Neuron (in vitro differentiated cells): ENCODE measurements at regions not wholly inside any gene's neighbourhood (a gene's known extent, or its start where the extent isn't known, plus 50 kb on each side); places are given as distances from the start of the nearest gene placed in this dataset.

Experiments used
- H2AFZ ChIP-seq: one replicate; pipeline ENCODE4 v1.6.1; 2013; ENCODE audit warnings: low read depth, mild to moderate bottlenecking, inconsistent platforms, low read length, moderate library complexity
- H3K27me3 ChIP-seq: one replicate; pipeline ENCODE4 v1.6.1; 2013; ENCODE audit warnings: low read length; ENCODE audit not compliant: insufficient read depth
- H3K36me3 ChIP-seq: one replicate; pipeline ENCODE4 v1.6.1; 2013; ENCODE audit warnings: low read length; ENCODE audit not compliant: insufficient read depth
- H3K4me1 ChIP-seq: one replicate; pipeline ENCODE4 v1.6.1; 2013; ENCODE audit warnings: low read length; ENCODE audit not compliant: insufficient read depth
- H3K4me3 ChIP-seq: 2 replicates; pipeline ENCODE4 v1.5.1; 2013; ENCODE audit warnings: mild to moderate bottlenecking, low read length, moderate library complexity
- H3K9me3 ChIP-seq: one replicate; pipeline ENCODE4 v1.6.1; 2013; ENCODE audit warnings: low read length

DNA sequence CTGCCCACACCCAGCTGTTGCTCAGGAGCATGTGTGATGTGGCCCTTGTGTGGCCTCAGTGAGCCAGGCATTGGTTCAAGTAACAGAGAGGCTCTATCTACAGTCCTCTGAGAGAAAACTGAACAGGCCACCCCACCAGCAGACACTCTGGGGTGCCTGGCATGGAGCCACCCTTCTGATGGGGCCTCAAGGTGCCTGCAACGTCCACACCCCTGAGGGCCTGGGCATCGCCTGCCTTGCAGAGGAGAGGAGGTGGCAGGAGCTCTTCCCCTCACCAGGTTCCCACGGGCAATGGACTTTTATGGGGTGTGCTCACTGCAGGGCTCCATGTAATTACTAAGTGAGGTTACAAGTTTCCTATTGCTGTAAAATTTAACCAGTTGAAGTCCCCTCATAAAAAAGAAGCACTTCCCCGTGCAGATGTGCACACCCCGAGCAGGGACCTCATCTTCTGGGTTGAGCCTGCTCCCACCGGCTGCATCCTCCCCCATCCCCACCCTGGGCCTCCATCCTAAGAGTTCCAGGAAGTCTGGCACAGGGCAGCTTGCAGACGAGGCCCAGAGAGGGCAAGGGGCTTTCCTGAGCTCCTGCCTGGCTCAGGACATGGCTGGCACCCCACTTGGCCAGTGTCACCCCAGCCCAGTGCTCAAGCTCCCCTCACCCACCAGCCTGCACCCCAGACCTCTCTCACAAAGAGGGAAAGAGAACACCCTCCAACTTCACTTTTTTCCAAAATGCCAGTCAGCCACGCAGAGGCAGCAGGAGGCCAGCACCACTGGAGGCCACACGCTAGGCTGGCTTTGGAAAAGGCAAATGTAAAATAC lies 270.4 kb upstream of the RTL1 start:
- Histone ChIP-seq H3K27me3 (no peaks in the 10 kb centered on the region), H3K9me3 (peaks cover 8% of the 10 kb centered on the region), H3K4me3 (no peak overlapping the region), H3K36me3 (no peaks in the 10 kb centered on the region), H3K4me1 (peaks cover 11% of the 10 kb centered on the region), H2AFZ (no peak overlapping the region)

DNA sequence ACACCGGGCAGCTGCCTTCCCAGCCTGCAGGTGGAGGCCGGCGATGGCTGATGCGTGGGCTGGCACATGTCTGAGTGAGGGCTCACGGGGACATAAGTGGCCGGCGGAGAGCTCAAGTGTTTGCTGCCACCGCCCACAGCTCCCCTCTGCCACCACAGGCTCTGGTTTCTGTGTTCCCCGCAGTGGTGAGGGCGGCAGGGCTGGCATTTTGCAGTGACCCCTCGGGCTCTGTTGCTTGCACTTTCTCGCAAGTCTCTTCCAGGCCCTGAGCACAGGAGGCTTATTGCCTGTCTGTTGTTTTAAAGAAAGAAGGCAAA lies 271.0 kb upstream of the RTL1 start:
- no peak overlapping the region for H2AFZ ChIP-seq
- peaks cover 11% of the 10 kb centered on the region for H3K4me1 ChIP-seq
- no peak overlapping the region for H3K4me3 ChIP-seq
- no peaks in the 10 kb centered on the region for H3K27me3 ChIP-seq
- peaks cover 6% of the 10 kb centered on the region for H3K9me3 ChIP-seq
- no peaks in the 10 kb centered on the region for H3K36me3 ChIP-seq

DNA sequence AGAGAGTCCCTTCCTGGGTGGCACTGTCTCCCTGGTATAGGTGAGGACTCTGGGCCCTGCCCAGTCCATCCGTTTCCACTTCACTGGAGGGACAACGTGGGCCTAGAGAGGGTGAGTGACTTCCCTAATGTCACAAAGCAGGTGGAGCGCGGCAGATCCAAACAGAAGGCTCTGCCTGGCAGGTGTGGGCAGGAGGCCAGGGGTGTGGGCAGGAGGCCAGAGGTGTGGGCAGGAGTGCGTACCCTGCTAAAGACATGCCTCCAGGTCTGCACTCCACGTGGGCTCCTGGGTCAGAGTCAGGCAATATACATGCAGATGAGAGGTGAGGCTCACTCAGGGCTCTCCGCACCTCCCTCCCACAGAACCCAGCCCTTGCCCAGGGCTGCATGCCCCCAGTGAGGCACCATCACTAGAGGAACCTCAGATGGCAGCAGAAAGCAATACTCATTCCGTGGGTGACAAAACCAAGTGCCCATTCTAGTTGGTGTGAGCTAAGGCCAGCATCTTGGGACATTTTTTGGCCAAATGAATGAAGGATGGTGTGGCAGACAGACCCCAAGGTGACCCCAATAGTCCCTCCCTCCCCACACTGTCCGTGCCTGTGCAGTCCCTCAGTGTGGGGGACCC lies 271.6 kb upstream of the RTL1 start:
- no peak overlapping the region for H2AFZ ChIP-seq

GRCh38 chr14:101175731-101176534 lies 272.4 kb upstream of the RTL1 start:
- peaks cover 11% of the 10 kb centered on the region for H3K4me1 ChIP-seq
- H3K9me3 ChIP-seq, result peaks cover 5% of the 10 kb centered on the region
- H3K27me3 ChIP-seq, result no peaks in the 10 kb centered on the region
- no peak overlapping the region for H2AFZ ChIP-seq
- H3K36me3 ChIP-seq, result no peaks in the 10 kb centered on the region
- no peak overlapping the region for H3K4me3 ChIP-seq

More for the DNA sequence above, 271.6 kb upstream of the RTL1 start:
- Histone ChIP-seq H3K4me3 (no peak overlapping the region), H3K36me3 (no peaks in the 10 kb centered on the region), H3K9me3 (peaks cover 6% of the 10 kb centered on the region), H3K4me1 (peaks cover 11% of the 10 kb centered on the region), H3K27me3 (no peaks in the 10 kb centered on the region)

GRCh38 chr14:101176535-101177205 lies 273.1 kb upstream of the RTL1 start:
- Histone ChIP-seq H2AFZ (no peak overlapping the region), H3K27me3 (no peaks in the 10 kb centered on the region), H3K4me3 (no peak overlapping the region), H3K4me1 (peaks cover 11% of the 10 kb centered on the region), H3K9me3 (peaks cover 4% of the 10 kb centered on the region), H3K36me3 (no peaks in the 10 kb centered on the region)

DNA sequence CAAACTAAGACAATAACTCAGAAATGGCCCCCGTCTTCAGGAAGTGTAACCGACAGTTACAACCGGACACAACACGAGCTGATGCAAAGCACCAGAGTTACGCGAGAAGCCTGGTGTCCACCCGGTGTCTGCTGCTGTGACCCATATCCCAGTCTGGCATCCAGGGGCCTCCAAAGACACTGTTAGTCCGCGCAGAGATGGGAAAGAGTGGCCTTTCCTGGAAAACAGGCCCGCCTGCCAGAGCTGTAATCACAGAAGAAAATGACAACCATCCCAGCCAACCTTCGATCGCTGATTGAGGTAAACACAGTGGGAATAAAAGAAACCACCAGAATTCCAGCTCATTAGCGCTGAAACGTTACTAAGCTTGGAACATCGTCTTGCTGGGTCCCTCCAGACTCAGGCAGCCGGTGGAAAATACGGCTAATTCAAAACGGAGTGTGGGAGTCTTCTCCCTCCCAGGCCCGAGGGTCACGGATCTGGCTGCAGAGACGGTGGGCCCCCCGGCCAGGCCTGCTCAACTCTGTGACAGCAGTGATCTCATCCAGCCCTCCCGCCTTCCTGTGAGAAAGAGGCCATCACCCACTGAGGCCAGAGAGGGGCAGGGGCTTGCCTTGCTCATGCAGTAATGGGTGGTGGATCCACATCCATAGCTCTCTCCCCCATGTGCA lies 273.9 kb upstream of the RTL1 start:
- H2AFZ ChIP-seq, result no peak overlapping the region
- H3K27me3 ChIP-seq, result no peaks in the 10 kb centered on the region
- peaks cover 5% of the 10 kb centered on the region for H3K9me3 ChIP-seq
- H3K36me3 ChIP-seq, result no peaks in the 10 kb centered on the region
- peaks cover 11% of the 10 kb centered on the region for H3K4me1 ChIP-seq
- no peak overlapping the region for H3K4me3 ChIP-seq

DNA sequence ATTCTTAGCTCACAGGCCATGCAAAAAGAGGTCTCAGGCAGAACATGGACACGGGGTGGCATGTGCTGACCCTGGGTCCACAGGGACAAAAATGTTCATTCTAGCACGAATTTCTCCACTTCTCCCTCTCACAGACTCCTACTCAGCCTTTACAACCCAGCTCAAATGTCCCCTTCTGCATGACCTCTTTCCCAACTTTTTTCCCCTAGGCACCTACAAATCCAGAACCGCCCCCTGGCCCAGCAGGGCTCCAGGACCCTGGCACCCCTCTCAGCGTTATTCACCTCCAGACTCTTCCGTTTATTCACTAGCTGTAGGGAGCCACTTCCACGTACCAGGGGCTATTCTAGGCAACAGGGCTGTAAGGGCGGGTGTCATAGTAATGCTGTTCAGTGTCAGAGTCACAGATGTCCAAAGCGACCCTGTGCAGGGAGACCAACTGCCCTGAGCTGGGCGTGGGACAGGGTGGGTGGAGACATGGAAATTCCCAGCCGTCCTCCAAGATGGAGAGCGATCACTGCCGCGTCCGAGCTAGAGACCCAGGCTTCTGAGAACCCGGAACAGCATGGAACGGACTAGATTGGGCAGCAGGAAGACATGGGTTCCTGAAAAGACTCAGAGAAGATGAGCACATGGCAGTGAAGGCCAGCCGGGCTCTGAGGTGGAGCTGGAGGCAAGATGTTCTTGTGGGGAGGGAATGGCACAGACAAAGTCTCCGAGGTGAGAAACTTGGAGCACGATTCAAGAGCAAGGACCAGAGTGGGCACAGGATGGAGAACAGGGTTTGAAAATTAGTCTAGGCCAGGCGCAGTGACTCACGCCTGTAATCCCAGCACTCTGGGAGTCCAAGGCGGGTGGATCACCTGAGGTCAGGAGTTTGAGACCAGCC lies 274.9 kb upstream of the RTL1 start:
- Histone ChIP-seq H3K36me3 (no peaks in the 10 kb centered on the region), H3K27me3 (no peaks in the 10 kb centered on the region), H3K9me3 (peaks cover 5% of the 10 kb centered on the region), H2AFZ (no peak overlapping the region), H3K4me1 (peaks cover 11% of the 10 kb centered on the region), H3K4me3 (no peak overlapping the region)

GRCh38 chr14:101179691-101180211 lies 276.2 kb upstream of the RTL1 start:
- H3K27me3 ChIP-seq, result no peaks in the 10 kb centered on the region
- H3K9me3 ChIP-seq, result peaks cover 5% of the 10 kb centered on the region
- H3K36me3 ChIP-seq, result no peaks in the 10 kb centered on the region
- no peak overlapping the region for H3K4me3 ChIP-seq
- H3K4me1 ChIP-seq, result peaks cover 24% of the 10 kb centered on the region
- H2AFZ ChIP-seq, result no peak overlapping the region

DNA sequence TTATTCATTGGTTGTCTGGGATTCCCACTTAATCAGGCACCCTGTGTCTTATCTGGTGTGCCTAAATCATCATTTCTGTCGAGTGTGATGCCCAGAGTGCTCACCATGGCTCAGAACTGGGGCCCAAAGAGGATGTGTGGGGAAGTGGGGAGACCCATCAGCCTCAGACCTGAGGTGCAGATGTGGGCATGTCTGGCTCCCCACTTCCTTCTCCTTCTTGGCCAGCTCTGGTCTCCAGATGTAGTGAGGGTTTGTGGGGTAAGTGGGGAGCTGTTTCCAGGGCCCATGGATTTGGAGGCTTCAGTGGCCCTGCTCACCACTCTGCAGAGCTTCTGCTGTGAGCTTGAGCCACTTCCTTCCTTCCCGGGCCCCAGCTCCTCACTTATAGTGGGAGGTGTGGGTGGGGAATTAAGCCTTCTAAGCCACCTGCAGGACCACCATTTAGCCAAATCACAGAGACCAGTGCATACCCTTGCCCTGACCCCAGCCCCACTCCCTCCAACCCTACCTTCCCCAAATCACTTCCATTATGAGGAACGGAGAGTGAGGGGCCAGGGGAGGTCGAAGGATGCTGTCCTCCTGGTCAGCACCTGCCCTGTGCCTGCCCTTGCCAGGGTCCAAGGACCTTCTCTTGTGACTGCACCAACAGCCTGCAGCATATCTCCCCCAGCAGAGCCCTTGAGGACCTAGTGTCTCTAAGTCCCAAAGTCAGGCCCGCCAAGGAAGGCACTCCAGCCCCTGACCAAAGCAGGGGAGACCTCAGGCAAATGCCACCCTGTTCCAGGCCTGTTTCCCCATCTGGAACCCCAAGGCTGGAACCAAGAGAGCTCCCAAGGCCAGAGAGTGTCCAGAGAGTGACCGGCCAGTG lies 278.2 kb upstream of the RTL1 start:
- Histone ChIP-seq H3K36me3 (no peaks in the 10 kb centered on the region), H3K4me3 (no peak overlapping the region), H3K4me1 (peaks cover 27% of the 10 kb centered on the region), H2AFZ (no peak overlapping the region), H3K27me3 (no peaks in the 10 kb centered on the region), H3K9me3 (peaks cover 5% of the 10 kb centered on the region)

DNA sequence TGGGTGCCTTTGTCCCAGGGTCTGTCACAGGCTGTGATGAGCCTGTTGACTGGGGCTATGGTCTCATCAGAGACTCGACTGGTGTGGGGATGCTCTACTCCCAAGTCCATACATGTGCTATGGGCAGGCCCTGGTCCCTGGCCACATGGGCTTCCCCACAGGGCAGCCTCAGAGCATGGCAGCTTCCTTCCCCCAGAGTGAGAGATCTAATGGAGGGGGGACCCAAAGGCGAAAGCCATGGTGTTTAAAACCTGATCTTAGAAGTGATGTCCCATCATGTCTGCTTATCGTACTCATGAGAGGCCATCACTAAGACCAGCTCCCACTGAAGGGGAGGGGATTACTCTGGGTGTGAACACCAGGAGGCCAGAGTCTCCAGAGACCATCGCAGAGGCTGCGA lies 279.0 kb upstream of the RTL1 start:
- Histone ChIP-seq H3K4me3 (no peak overlapping the region), H2AFZ (no peak overlapping the region), H3K27me3 (no peaks in the 10 kb centered on the region), H3K9me3 (peaks cover 5% of the 10 kb centered on the region), H3K4me1 (peaks cover 28% of the 10 kb centered on the region), H3K36me3 (no peaks in the 10 kb centered on the region)
